CD4-positive, alpha-beta memory T cell (primary cell): ENCODE measurements at regions not wholly inside any gene's neighbourhood (a gene's known extent, or its start where the extent isn't known, plus 50 kb on each side); places are given as distances from the start of the nearest gene placed in this dataset.

ENCODE experiments used
- CTCF ChIA-PET: fragments of 350-600 bp; sonication (Branson Sonifier 250); formaldehyde crosslinking; loops from one replicate; lab custom pipeline; 2021; ENCODE audit warnings: inconsistent platforms; ENCODE audit not compliant: partially characterized antibody; lab: Charles Lee
- POLR2A ChIA-PET: fragments of 350-600 bp; sonication (Branson Sonifier 250); formaldehyde crosslinking; loops from one replicate; lab custom pipeline; 2021; ENCODE audit not compliant: partially characterized antibody; lab: Charles Lee
- DNase-seq, 5 donors: peaks; one replicate each; pipeline versions ENCODE4 v3.0.0 to v3.0.0-alpha.2; 2020 to 2022; ENCODE audit warnings: mixed read lengths in 1 of 5
- H3K27ac ChIP-seq: one replicate; pipeline ENCODE4 v1.7.0; 2013; ENCODE audit warnings: low read depth, low read length
- H3K27me3 ChIP-seq: 2 replicates; pipeline ENCODE4 v1.7.0; 2013; ENCODE audit warnings: mild to moderate bottlenecking, low read length, moderate library complexity; ENCODE audit not compliant: insufficient read depth
- H3K36me3 ChIP-seq: 2 replicates; pipeline ENCODE4 v1.7.0; 2013; ENCODE audit warnings: mild to moderate bottlenecking, low read length, moderate library complexity; ENCODE audit not compliant: insufficient read depth
- H3K4me1 ChIP-seq: 2 replicates; pipeline ENCODE4 v1.7.0; 2013; ENCODE audit warnings: mild to moderate bottlenecking, low read length, moderate library complexity; ENCODE audit not compliant: insufficient read depth
- H3K4me3 ChIP-seq, 2 donors: one replicate each; pipeline ENCODE4 v1.7.0; 2013; ENCODE audit warnings: low read length in 2 of 2, mild to moderate bottlenecking in 1 of 2
- H3K9me3 ChIP-seq, 2 donors: one replicate each; pipeline ENCODE4 v1.7.0; 2013; ENCODE audit warnings: low read length in 2 of 2, control low read depth in 1 of 2; ENCODE audit not compliant: control insufficient read depth in 1 of 2
- H3K27ac Mint-ChIP-seq, 7 donors: one replicate each; pipeline ENCODE4 v1.8.0; 2020 to 2021; ENCODE audit warnings: mixed read lengths in 7 of 7, mild to moderate bottlenecking in 6 of 7, inconsistent platforms in 3 of 7, moderate library complexity in 3 of 7
- H3K27me3 Mint-ChIP-seq, 2 donors: one replicate each; pipeline ENCODE4 v1.8.0; 2020 to 2021; ENCODE audit warnings: mixed read lengths in 2 of 2
- H3K36me3 Mint-ChIP-seq, 2 donors: one replicate each; pipeline ENCODE4 v1.8.0; 2020 to 2021; ENCODE audit warnings: mixed read lengths in 2 of 2, inconsistent platforms in 1 of 2, mild to moderate bottlenecking in 1 of 2
- H3K4me1 Mint-ChIP-seq, 4 donors: one replicate each; pipeline ENCODE4 v1.8.0; 2020 to 2021; ENCODE audit warnings: mixed read lengths in 4 of 4, mild to moderate bottlenecking in 1 of 4
- H3K4me3 Mint-ChIP-seq, 8 donors: one replicate each; pipeline ENCODE4 v1.8.0; 2020 to 2021; ENCODE audit warnings: mixed read lengths in 8 of 8, mild to moderate bottlenecking in 7 of 8, moderate library complexity in 6 of 8, inconsistent platforms in 3 of 8
- H3K9me3 Mint-ChIP-seq, 8 donors: one replicate each; pipeline ENCODE4 v1.8.0; 2020 to 2021; ENCODE audit warnings: mixed read lengths in 8 of 8, mild to moderate bottlenecking in 5 of 8, inconsistent platforms in 3 of 8, moderate library complexity in 1 of 8
- intact Hi-C: fragments of 100-400 bp; cut with micrococcal nuclease; formaldehyde crosslinking; loops from one replicate; pipeline ENCODE4 v1.15.1; 2023

DNA sequence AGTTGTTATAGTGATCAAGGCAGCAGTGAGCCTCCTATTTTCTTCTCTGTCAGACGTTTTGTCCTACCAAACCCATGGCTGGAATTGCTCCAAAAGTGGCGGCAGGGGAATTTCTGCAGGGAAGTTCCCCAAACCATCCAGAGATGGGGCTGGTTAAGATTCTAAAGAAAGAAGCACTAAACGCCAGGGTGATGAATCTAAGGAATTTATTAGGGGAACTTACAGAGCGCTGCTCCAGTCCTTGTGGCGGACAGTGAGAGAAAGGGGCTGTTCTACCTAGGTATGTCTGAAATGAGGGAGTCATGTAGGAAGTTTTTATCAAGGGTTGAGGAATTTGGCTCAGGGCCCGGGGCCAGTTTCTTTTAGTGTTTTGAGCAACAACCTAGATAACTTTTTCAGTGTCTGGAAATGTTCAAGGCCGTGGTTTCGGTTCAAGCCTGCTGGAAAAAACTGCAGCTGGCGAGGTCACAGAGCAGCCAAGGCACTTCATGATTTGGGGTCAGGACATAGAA is 222.4 kb upstream of the B3GALT2 start:
- no peaks in the 10 kb centered on the region for H3K27me3 Mint-ChIP-seq
- H3K27ac Mint-ChIP-seq = peak overlapping the region; percentile 54 to 94 (median 87)
- peak overlapping the region; percentile 35 to 77 (median 63) for H3K4me3 Mint-ChIP-seq
- peaks cover 0 to 15% (median 2%) of the 10 kb centered on the region in 8 donors for H3K9me3 Mint-ChIP-seq
- Histone ChIP-seq H3K36me3 (no peaks in the 10 kb centered on the region), H3K9me3 (no peaks in the 10 kb centered on the region), H3K27ac (peak overlapping the region; percentile 6), H3K4me1 (peaks cover 39% of the 10 kb centered on the region), H3K4me3 (no peak overlapping the region), H3K27me3 (no peaks in the 10 kb centered on the region)
- POLR2A ChIA-PET = interaction anchor here (1.3 to 2.3 kb wide), 3 partner anchors 9 to 183 kb away, joined by 3 to 10 read pairs (median 3); no protein-coding TSS in a partner anchor
- H3K4me1 Mint-ChIP-seq = peaks cover 25 to 47% (median 35%) of the 10 kb centered on the region in 4 donors
- intact Hi-C loops = no loop called here
- DNase-seq = peak in 3 of 5 donors; percentile 19 to 46 (median 26)
- CTCF ChIA-PET = no interaction called here
- H3K36me3 Mint-ChIP-seq = peaks cover 5 to 7% of the 10 kb centered on the region in 2 donors

DNA sequence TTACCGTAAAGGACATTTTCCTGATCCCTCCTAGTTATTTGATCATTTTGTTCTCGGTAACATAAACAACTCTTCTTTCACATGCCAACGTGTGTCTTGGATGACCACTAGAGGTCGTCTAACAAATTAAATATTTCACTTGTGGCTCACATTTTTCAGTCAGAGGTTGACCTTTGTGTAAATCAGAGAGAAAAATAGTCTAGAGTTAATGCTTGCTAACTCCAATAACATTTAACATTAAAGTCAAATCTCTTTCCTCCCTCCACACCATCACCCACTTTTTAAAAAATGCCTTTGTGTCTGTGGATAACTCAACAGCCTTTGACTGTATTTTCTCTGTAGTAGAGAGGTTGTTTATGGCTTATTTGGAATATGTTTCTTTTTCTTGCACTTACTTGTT is 220.5 kb upstream of the B3GALT2 start:
- CTCF ChIA-PET = interaction anchor here (0.8 to 1.1 kb wide), 3 partner anchors 51 to 221 kb away, joined by 3 read pairs; no protein-coding TSS in a partner anchor
- Mint-ChIP-seq H3K4me3 (peak overlapping the region in 6 of 8 donors; percentile 0 to 29 (median 8)), H3K27ac (peak overlapping the region in 4 of 7 donors; percentile 15 to 81 (median 52)), H3K9me3 (peaks cover 0 to 9% (median 0%) of the 10 kb centered on the region in 8 donors), H3K27me3 (no peaks in the 10 kb centered on the region), H3K4me1 (peaks cover 21 to 40% (median 29%) of the 10 kb centered on the region in 4 donors), H3K36me3 (peaks cover 0 to 5% of the 10 kb centered on the region in 2 donors)
- H3K36me3 ChIP-seq = no peaks in the 10 kb centered on the region
- no peak overlapping the region for H3K4me3 ChIP-seq
- no peaks in the 10 kb centered on the region for H3K27me3 ChIP-seq
- peak in 4 of 5 donors; percentile 48 to 63 (median 56) for DNase-seq
- intact Hi-C loops = loop anchor here (1.0 to 2.0 kb wide), 5 partner anchors 72 to 888 kb away; no protein-coding TSS in a partner anchor
- no peak overlapping the region for H3K27ac ChIP-seq
- H3K4me1 ChIP-seq = peaks cover 26% of the 10 kb centered on the region
- H3K9me3 ChIP-seq = no peaks in the 10 kb centered on the region
- POLR2A ChIA-PET = interaction anchor here (1.6 to 3.1 kb wide), 3 partner anchors 52 to 221 kb away, joined by 5 to 18 read pairs (median 8); partner anchors contain the start of gene B3GALT2

DNA sequence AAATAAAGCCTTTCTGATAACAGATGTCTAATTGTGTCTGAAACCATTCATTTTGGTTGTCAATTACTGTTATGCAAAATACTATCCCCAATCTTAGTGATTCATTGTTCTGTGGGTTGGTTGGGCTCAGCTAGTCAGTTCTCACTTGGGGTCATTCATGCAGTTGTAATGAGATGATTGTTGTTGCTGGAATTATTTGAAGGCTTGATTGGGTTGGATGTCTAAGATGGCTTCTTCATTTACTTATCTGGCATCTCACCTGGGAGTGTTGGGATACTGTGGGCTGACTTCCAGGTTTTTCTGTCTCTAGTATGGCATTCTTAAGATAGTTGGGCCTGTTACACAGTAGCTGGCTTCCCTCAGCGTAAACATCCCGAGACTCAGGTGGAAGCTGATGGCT is 217.8 kb upstream of the B3GALT2 start:
- no peak overlapping the region for H3K27ac ChIP-seq
- peaks cover 17 to 31% (median 21%) of the 10 kb centered on the region in 4 donors for H3K4me1 Mint-ChIP-seq
- no peaks in the 10 kb centered on the region for H3K9me3 ChIP-seq
- H3K27me3 ChIP-seq = no peaks in the 10 kb centered on the region
- H3K27ac Mint-ChIP-seq = no peak overlapping the region
- no peak overlapping the region for H3K4me3 ChIP-seq
- no peak overlapping the region for H3K4me3 Mint-ChIP-seq
- no peak for DNase-seq
- H3K36me3 ChIP-seq = no peaks in the 10 kb centered on the region
- H3K36me3 Mint-ChIP-seq = peaks cover 0 to 3% of the 10 kb centered on the region in 2 donors
- H3K4me1 ChIP-seq = peaks cover 13% of the 10 kb centered on the region
- CTCF ChIA-PET = no interaction called here
- peaks cover 0 to 9% (median 0%) of the 10 kb centered on the region in 8 donors for H3K9me3 Mint-ChIP-seq
- POLR2A ChIA-PET = interaction anchor here (0.7 to 1.0 kb wide), 4 partner anchors 55 to 201 kb away, joined by 3 read pairs; no protein-coding TSS in a partner anchor
- H3K27me3 Mint-ChIP-seq = no peaks in the 10 kb centered on the region
- intact Hi-C loops = loop anchor here (2.0 kb wide), 1 partner anchor 15 kb away; no protein-coding TSS in a partner anchor

DNA sequence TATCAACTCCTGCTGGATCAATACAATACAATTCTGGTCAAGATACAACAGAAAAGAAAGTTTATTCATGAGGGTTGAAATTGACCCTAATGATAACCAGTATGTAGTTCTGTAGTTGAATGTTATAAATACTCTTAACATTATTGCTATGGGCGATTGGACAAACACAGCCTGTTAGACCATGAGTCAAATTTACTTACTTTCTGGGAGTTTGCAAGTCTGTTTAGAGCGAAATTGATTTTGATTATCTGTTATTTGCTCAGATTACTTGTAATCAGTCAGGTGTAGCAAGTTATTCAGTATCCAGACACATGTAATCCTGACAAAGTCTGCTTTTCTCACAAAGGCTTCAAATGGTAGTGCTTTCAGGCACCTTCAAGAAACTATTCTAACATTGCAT is 216.6 kb upstream of the B3GALT2 start:
- no peak for DNase-seq
- peaks cover 0 to 3% (median 0%) of the 10 kb centered on the region in 8 donors for H3K9me3 Mint-ChIP-seq
- Histone ChIP-seq H3K27ac (no peak overlapping the region), H3K9me3 (no peaks in the 10 kb centered on the region), H3K4me3 (no peak overlapping the region), H3K36me3 (no peaks in the 10 kb centered on the region), H3K4me1 (peaks cover 13% of the 10 kb centered on the region), H3K27me3 (no peaks in the 10 kb centered on the region)
- H3K4me3 Mint-ChIP-seq = no peak overlapping the region
- intact Hi-C loops = no loop called here
- H3K36me3 Mint-ChIP-seq = no peaks in the 10 kb centered on the region
- ChIA-PET CTCF (no interaction called here), POLR2A (no interaction called here)
- peak overlapping the region in 1 of 7 donors; percentile 57 for H3K27ac Mint-ChIP-seq
- H3K4me1 Mint-ChIP-seq = peaks cover 16 to 22% (median 17%) of the 10 kb centered on the region in 4 donors
- H3K27me3 Mint-ChIP-seq = no peaks in the 10 kb centered on the region

DNA sequence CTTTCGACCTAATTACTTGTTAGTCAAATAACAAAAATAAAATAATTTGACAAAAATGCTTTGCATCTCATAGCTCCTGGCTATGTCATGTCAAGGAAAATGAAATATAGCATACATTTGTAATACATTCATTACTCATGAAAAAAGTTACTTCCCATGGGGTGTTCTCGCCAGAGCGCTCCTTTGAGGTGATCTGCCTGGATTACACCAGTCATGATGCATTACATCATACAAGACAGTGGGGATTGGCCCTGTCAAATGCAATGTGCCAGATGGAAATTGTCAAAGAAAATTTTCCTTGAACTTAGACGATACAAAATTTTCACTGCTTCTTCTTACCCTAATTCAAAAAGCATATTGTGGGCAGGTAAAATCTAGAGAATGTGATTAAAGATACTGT is 215.6 kb upstream of the B3GALT2 start:
- H3K9me3 Mint-ChIP-seq = peaks cover 0 to 3% (median 0%) of the 10 kb centered on the region in 8 donors
- intact Hi-C loops = no loop called here
- H3K36me3 Mint-ChIP-seq = no peaks in the 10 kb centered on the region
- no peak overlapping the region for H3K4me3 ChIP-seq
- no peaks in the 10 kb centered on the region for H3K36me3 ChIP-seq
- no peaks in the 10 kb centered on the region for H3K27me3 Mint-ChIP-seq
- H3K27ac Mint-ChIP-seq = no peak overlapping the region
- ChIA-PET CTCF (no interaction called here), POLR2A (interaction anchor here (0.6 kb wide), 1 partner anchor 17 kb away, joined by 3 read pairs; no protein-coding TSS in a partner anchor)
- peaks cover 8% of the 10 kb centered on the region for H3K4me1 ChIP-seq
- no peaks in the 10 kb centered on the region for H3K9me3 ChIP-seq
- H3K4me1 Mint-ChIP-seq = peaks cover 12 to 18% (median 14%) of the 10 kb centered on the region in 4 donors
- no peak overlapping the region for H3K4me3 Mint-ChIP-seq
- no peak for DNase-seq
- no peaks in the 10 kb centered on the region for H3K27me3 ChIP-seq
- no peak overlapping the region for H3K27ac ChIP-seq

DNA sequence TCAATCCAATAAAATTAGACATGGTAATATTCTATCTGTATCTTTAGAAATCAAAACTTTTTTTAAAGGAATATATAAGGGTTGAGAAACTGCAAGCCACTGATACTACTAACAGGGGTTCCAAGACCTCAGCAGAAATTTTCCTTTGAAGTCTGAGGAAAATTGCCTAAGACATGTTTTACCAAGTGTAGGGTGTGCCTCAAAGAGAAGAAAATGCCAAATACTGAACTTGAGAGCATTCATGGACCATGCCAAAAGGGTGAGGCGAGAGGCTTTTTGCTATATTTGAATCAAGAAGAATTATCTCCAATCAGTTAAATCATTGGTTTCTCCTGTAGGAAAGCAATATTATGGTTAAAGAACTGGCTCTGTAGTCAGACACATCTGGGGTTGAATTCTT is 207.9 kb upstream of the B3GALT2 start:
- Histone ChIP-seq H3K4me3 (no peak overlapping the region), H3K27me3 (no peaks in the 10 kb centered on the region), H3K9me3 (no peaks in the 10 kb centered on the region), H3K36me3 (no peaks in the 10 kb centered on the region), H3K27ac (no peak overlapping the region), H3K4me1 (no peaks in the 10 kb centered on the region)
- Mint-ChIP-seq H3K9me3 (peaks cover 0 to 14% (median 3%) of the 10 kb centered on the region in 8 donors), H3K27me3 (no peaks in the 10 kb centered on the region), H3K4me1 (peaks cover 0 to 4% (median 2%) of the 10 kb centered on the region in 4 donors), H3K27ac (no peak overlapping the region), H3K4me3 (no peak overlapping the region), H3K36me3 (no peaks in the 10 kb centered on the region)
- no peak for DNase-seq
- CTCF ChIA-PET = no interaction called here
- POLR2A ChIA-PET = no interaction called here
- intact Hi-C loops = no loop called here

DNA sequence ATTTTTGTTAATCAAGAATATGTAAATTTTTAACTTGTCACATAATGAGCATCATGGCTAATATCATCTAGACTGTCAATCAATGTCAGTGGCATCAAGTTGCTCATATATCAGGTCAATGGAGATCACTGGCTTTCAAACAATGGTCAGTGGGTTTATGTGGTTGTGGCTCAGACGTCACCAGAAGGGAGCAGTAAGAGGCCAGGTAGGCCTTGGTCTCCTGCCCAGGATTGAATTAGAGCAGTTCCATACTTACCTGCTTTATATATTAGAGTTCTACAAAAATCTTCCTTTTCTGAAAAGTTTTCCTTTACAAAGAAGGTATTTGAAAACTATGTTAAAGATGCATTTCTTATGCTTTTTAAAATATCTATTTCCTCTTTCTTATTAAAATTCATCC is 206.3 kb upstream of the B3GALT2 start:
- Histone ChIP-seq H3K27ac (no peak overlapping the region), H3K4me1 (no peaks in the 10 kb centered on the region), H3K9me3 (no peaks in the 10 kb centered on the region), H3K36me3 (no peaks in the 10 kb centered on the region), H3K27me3 (no peaks in the 10 kb centered on the region), H3K4me3 (no peak overlapping the region)
- Mint-ChIP-seq H3K9me3 (peaks cover 0 to 14% (median 4%) of the 10 kb centered on the region in 8 donors), H3K4me3 (no peak overlapping the region), H3K36me3 (no peaks in the 10 kb centered on the region), H3K27me3 (no peaks in the 10 kb centered on the region), H3K4me1 (peaks cover 0 to 4% (median 2%) of the 10 kb centered on the region in 4 donors), H3K27ac (no peak overlapping the region)
- intact Hi-C loops = no loop called here
- POLR2A ChIA-PET = no interaction called here
- CTCF ChIA-PET = no interaction called here
- DNase-seq = no peak
